GM19240 (cell line): ENCODE measurements at regions not wholly inside any gene's neighbourhood (a gene's known extent, or its start where the extent isn't known, plus 50 kb on each side); places are given as distances from the start of the nearest gene placed in this dataset.
"Not testable (repeated sequence)": the region's sequence is repeated elsewhere in the genome, so short reads cannot be mapped to it uniquely, and the experiment has no call there.

Experiments used
- DNase-seq: peaks from one replicate; pipeline ENCODE4 v3.0.0; 2011; ENCODE audit warnings: low spot score; ENCODE audit not compliant: insufficient read length

DNA sequence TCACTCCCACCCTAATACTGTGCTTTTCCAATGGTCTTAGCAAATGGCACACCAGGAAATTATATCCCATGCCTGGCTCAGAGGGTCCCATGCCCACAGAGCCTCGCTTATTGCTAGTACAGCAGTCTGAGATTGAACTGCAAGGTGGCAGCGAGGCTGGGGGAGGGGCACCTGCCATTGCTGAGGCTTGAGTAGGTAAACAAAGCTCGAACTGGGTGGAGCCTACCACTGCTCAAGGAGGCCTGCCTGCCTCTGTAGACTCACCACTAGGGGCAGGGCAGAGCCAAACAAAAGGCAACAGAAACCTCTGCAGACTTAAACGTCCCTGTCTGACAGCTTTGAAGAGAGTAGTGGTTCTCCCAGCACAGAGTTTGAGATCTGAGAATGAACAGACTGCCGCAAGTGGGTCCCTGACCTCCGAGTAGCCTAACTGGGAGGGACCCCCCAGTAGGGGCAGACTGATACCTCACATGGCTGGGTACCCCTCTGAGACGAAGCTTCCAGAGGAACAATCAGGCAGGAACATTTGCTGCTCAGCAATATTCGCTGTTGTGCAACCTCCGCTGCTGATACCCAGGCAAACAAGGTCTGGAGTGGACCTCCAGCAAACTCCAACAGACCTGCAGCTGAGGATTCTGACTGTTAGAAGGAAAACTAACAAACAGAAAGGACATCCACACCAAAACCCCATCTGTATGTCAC lies 150.7 kb upstream of the FOXA2 start:
- not testable (repeated sequence) for DNase-seq

DNA sequence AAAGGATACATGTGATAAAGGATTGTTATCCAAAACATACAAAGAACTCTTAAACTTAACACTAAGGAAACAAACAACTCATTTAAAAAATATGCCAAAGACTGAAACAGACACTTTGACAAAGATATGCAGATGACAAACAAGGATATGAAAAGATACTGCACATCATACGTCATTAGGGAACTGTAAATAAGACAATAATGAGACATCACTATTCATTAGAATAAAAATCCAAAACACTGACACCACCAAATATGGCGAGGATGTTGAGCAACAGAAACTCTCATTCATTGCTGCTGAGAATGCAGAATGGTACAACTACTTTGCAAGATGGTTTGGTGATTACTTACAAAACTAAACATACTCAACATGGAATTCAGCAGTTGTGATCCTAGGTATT lies 156.5 kb upstream of the FOXA2 start:
- no peak for DNase-seq

DNA sequence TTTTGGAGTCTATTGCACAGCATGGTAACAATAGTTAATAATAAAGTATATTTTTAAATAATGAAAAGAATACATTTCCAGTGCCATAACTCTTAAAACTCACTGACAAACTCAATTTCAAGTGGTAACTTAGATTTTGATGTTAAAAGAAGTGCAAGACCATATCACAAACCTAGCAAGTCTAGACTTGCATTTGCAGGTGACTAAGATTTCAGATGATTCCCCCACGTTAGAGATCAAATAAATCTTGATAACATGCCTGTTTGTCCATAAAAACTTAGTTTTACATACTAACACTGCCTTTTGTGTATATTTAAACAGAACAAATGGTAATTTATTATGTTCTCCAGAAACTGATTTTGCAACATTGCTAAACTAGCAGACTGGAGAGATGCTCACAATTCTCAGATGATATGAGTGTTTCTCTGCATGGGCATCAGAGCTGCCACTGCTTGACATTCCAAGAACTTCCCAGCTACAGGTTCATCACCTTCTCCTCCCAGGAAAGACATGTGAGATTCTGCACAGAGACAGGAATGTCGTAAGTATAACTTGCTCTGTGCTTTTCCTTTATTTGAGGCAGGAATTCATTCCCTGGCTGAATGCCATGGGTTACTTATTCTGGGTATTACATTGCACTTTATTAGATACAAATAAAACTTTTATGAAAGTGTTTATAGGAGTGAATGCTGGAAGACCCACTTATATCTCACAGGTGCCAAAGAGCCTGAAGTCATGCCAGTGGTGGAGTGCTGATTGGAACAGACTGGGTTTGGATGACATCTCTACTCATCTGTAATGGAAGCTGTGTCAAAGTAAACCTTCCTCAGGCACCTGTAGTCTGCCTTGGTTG lies 160.2 kb upstream of the FOXA2 start:
- no peak for DNase-seq

DNA sequence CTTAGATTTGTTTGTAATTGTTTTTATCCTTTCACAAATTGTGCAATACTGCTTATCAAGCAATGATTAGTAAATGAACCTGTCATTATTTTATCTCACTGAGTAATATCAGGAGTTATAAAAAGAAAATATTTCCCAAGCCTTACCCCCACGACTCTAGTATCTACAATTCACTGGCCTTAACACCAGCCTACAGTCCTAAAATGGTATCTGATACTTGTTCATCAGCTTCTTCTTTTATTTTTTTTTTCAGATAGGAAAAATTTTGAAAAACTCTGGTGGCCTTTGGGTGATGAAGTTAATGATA lies 160.8 kb upstream of the FOXA2 start:
- DNase-seq, result no peak

DNA sequence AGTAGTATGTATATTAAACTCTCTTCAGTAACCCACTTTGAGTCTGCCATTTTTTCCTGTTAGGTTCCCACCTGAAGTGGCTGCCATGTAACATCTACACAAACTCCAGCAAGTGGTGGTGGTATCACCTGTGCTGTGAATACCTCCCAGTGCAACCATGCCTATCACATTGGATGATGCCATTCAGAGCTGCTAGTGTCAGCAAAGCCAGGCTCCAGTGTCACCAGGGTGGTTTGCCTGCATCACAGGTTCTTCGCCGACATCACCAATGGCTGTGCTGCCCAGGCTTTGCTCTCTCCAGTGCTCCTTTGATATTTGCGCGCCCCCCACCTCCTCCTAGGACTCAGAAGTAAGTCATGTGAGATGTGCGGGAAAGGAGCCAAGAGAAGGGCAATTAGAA lies 162.6 kb upstream of the FOXA2 start:
- no peak for DNase-seq

DNA sequence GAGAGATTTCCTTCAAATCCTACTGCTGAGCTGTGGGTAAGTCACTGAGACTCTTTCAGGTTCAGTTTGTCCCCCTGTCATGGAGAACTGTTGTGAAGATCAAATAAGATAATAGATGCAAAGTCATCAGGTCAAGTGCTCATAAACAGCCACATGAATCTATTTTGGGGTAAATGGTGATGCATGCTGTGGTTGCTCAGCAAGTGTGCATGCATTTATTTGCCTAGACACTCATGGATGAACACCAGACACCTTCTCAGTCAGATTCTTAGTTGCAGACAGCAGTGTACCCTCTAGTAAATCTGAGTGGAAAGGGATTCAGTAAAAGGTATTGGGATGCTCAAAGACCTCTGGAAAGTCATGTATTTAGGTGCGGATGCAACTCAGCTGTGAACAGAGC lies 168.0 kb upstream of the FOXA2 start:
- DNase-seq, result no peak

DNA sequence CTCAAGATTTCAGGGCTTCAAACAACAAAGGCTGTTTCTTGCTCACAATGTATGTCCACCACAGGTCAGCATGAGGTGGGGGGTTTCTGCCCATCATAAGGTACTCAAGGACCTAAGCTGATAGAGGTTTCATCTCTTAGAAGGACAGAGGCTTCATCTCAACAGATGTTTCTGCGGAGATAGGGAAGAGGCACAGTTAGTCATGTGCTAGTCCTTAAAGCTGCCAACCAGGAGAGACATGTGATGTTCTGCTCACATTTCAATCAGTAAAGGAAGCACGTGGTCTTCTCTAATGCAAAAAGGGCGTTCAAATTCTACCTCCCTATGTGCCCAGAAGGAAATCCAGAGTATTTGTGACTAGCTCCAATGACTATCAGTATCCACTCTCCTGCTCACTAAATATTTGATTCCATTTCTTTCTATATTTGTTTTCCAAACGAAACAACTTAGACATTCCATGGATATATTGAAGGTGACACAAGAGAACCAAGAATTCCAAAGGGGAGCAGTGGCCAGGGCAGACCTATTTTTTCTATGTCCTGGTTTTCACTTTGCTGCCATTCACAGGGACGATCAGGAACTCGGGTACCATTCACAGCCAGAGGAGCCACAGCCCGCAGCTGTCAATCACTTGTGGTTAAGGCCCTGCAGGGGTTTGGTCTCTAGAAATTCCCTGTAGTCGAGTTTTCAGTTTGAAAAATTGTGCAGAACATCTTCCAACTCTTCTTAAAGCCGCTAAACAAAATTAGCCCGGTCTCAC lies 173.2 kb upstream of the FOXA2 start:
- no peak for DNase-seq

DNA sequence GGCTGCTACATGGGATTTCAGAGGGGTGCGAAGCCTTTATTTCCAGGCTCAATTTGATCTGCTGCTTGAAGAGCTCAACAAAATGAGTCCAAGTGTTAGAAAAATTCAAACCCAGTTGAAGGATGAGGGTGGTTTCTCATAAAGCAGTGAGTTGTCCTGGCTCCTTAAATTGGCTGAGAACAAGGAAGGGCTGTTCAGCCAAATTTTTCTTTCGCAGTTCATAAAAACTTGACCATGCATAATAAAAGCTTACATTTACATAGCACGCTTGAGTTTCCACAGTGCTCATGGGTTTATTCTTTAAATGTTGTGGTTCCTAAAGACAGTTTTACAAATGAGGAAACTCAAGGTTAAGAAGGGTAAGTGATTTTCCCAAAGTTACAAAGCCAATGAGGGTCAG lies 174.4 kb upstream of the FOXA2 start:
- no peak for DNase-seq

DNA sequence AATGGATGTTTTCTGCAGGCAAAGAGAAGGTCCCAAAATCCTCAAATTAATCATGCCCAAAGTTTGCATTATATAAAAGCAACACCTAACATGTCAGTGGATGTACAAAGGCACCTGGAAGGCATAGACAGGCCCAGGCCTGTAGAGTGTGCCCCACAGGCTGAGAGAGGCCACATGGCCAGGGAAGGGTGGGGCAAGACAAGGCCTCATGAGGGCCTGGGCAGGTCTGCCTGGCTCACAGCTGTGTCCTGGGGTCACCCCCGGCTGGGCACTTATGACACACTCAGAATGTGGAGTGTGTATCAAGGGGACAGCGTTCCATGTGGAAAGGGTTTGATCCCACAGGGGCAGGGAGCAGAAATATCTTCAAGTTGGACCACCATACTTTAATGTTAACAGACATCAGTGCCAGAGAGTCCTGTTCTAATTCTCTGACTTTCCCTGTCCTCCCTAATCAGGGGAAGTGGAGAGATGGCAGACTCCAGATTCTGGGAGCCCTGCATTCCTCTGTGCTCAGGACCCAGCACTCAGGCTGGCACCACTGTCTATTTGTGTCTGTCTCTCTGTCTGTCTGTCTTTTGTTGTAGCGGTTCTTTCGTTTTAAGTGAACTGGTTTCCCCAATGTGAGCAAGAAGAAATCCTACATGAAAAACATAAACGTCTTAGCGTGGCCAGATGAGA lies 178.3 kb upstream of the FOXA2 start:
- no peak for DNase-seq

DNA sequence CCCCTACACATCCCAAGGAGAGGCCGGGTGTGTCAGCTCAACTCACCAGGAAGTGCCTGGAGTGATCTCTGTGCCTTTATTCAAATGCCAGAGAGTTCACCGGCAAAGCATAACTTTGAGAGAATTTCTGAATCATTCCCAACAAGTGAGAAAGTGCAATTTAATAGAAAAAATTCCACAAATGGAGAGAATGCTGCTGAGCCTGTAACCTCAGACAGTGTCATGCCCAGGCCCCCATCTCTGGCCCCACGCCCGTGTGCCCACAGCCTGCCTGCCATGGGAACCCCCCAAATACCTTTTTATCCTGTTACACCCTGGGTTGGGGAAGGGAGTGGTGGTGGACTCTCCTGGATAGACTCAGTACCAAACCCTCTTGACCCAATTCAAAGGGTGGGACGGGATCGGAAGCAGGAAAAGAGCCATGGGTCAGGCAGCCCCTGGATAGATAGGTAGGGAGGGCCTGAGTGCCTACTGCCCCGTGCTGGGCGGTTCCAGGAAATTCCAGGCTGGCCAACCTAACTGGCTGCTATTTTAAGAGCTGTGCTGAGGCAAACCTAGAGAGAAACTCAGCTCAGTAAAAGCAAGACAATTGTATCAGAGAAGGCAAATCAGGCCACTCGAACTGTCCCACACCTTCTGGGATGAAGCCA lies 179.0 kb upstream of the FOXA2 start:
- no peak for DNase-seq

DNA sequence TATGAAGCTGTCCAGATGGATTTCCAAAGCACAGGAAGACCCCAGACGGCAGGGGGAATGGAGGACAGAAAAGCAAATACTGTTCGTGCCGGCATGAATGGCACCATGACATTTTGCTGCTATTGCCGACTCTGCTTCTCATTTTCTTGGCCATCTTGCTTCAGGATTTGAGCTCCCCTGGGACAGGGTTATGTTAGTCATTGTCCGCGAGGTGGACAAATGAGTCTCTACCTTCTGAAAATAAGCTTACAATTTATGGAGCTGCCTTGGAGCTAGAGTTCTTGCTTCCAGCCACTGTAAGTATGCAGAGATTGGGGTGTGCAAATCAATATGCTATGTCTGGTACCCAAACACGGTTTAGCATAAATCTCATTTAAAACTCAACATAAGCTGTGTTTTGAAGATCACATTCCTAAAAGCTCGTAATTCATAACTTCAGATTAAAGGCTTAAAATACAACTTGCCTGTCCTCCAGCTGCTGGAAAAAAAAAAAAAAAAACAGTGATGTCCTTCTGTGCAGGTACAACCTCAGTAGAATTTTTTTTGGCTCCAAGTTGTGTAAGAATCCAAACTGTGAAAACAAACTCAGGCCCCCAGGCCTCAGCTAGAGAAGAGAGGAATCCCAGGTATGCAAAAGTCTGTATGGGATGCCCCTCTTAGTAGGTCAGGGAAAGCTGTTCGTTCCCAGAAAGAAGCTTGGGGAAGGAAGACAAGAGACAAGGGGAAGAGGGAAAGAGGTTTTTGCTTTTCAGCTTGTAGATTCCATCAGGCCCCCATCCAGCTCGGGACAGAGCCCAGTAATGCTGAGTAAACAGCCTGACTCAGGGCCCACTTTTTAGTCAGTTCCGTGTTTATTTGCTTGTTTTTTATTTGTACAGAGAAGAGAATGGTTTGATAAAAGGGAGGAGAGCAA lies 184.2 kb upstream of the FOXA2 start:
- DNase-seq, result no peak

DNA sequence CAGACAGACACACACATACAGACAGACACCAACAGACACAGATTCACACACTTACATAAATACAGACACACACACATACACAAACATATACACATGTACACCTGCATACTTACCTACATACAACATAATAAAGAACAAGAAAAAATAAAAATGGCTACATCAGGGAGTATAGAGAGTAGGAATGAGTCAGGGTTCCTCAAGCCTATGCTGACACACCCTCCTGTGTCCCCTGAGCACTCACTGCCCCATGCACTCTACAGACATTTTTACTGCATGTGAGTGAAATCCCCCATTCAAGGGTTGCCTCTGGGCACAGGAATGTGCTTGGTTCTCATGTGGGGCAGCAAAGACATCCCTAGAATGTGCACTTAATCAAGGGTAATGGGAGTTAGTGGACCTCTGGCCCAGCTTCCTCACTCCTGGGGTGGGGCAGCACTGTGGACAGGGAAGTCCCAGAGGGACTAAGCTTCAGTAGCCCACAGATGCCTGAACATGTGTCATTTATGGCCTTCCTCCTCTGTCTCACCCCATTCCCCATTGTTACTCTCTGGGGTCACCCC lies 185.9 kb upstream of the FOXA2 start:
- DNase-seq, result no peak

DNA sequence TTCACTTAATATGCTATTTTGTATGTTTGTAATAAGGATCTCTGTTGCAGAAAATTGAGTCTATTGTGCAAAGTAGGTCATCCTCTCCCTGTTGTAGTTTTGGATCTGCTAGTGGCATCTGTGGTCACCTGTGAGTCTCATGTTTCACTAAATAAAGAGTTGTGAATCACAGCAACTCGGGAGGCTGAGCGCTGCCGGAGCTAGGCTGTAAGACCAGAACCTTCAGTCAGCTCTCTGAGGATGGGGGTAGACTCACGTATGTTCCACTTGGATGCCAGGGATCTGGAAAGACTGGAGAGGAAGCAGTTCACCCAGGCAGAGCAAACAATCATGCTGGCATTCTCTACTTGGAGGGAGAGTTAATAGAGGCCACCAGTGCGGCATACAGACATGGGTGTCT lies 187.3 kb upstream of the FOXA2 start:
- no peak for DNase-seq

DNA sequence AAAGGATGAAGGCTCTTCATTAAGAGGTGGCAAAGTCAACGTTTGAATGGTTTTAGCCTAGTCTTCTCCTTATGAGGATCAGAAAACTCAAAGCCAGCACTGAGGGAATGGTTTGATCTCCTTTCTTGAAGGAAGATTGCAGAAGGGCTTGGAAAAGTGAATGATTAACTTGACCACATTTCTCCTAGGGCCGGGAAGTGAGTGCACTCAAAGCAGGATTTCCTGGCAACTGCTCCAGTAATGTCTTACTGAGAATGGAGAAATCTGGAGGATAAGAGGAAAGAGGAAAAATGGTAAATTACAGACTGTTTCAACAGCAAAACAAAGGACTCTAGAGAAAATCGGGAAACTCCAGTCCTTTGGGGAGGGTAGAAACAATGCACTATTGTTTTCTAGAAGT lies 189.0 kb upstream of the FOXA2 start:
- no peak for DNase-seq

DNA sequence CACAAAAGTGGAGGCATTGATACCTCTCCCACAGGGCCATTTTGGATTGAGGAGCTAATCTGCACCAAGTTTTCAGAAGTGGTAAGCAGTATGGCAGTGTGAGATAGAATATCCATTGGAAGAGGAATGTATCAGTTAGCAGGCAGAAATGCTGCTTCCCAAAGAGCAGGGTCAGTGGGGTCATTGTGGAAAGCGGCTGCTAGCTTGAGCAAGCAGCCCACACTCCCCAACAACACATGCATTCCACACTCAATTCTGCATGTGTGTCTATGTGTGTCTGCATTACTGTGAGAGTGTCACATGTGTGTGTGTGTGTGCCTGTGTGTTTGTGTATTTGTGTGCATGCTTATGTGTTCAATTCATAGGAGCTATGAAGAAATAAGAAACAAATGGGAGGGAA lies 190.9 kb upstream of the FOXA2 start:
- DNase-seq, result no peak

DNA sequence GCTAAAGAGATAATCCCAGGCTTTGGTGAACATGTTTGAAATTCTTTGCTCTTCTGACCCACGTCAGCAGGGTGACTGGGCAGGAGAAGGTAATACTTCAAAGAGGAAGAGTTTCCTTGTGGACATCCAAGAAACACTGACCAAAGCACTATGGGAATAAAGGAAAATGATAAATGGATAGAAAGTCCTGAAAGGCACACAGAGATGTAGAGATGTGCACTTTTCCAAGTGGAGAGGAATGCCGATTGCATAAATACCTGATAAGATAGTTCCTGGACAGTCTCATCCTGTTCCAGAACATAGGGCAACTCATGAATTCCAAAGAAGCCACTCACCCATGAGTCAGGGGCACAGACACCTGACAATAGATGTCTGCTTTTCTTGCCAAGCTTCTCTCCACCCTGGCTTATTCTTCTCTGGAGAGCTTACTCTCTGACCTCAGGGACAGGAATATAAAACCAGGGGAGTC lies 191.3 kb upstream of the FOXA2 start:
- no peak for DNase-seq

DNA sequence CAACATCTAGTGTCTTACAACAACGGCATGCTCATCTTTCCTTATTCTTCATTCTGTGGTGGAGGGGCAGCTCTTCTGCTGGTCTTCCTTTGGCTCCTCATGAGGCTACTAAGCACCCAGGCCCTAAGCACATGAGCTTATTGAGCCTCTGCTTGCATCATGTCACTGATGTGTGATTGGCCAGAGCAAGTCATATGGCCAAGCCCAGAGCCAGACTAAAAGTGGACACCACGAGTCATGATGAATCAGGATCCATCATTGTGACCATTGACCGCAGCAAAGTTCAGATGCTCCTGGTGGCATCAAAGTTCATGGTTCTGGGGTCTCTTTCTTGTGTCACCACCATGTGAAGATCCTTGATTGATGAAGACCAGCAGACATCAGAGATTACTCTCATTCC lies 192.0 kb upstream of the FOXA2 start:
- no peak for DNase-seq

DNA sequence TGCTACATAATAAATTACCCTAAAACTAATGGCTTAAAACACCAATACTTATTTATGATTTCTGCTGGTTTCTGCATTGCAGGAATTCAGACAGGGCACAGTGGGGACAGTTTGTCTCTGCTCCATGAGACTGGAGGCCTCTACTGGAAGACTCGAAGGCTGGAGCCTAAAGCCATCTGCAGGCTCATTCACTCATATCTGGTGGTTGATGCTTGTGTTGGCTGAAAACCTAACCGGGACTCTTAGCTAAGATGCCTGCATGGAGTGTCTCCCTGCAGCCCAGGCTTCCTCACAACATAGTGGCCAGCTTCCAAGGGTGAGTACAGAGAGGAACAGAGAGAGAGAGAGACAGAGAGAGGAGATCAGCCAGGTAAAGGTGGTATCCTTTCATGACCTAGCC lies 195.5 kb upstream of the FOXA2 start:
- DNase-seq, result no peak

DNA sequence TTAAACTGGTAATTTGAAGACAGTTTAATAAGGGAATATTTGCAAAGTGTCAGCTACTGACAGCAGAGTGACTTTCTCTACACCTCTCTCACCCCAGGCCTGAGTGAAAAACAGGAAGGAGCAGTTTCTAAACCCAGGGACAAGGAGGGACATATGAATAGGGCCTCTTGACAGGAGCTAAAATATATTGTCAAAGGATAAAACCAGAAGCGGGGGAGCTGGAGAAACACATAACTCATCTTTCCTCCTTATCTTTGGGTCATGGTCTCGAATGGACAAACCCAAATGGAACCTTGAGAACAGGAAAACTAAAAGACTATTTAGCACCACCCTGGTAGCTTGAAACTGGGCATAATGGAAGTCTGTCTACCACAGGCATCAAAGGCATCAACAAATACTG lies 197.5 kb upstream of the FOXA2 start:
- no peak for DNase-seq

DNA sequence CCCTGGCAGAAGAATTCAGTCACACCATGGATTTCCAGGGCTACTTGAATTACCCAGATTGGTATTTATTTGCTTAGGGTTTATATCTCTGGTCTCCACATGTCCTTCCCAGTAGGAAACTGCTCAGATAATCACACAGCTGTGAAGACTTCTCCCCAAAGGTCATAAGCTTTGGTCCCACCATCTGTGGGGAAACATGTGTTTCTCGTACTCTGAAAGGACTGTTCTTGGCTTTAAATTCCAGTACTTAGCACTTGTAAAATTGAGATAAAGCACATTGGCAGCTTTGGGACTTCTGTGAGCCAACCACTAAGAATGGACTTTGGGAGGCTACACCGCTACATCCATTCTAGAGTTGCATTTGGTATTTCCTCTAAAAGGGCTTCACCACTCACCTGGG lies 205.3 kb upstream of the FOXA2 start:
- no peak for DNase-seq
